ENCODE measurements at regions not wholly inside any gene's neighbourhood (a gene's known extent, or its start where the extent isn't known, plus 50 kb on each side); places are given as distances from the start of the nearest gene placed in this dataset.

DNA sequence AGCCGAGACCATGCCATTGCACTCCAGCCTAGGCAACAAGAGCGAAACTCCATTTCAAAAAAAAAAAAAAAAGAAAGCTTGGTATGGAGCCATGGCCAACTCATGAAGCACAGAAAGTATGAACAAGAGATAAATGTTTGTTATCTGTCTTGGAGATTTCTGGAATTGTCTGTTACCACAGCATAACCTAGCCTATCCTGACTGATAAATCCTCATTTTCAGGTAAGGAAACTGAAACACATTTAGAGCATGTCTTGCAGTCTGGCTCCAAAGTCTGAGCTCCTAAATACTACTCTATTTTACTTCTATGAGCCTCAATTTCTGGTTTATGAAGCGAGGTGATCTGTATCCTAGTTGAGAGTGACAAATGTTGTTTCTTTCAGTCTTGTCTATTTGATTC, 68.3 kb upstream of the SLC44A1 start:
- Histone ChIP-seq H3K36me3 (no peaks in the 10 kb centered on the region), H3K4me3 (no peak overlapping the region), H3K9me3 (no peaks in the 10 kb centered on the region), H3K27ac (no peak overlapping the region), H3K4me1 (no peaks in the 10 kb centered on the region), H3K27me3 (no peaks in the 10 kb centered on the region)
- TF ChIP-seq, protein P1, sequence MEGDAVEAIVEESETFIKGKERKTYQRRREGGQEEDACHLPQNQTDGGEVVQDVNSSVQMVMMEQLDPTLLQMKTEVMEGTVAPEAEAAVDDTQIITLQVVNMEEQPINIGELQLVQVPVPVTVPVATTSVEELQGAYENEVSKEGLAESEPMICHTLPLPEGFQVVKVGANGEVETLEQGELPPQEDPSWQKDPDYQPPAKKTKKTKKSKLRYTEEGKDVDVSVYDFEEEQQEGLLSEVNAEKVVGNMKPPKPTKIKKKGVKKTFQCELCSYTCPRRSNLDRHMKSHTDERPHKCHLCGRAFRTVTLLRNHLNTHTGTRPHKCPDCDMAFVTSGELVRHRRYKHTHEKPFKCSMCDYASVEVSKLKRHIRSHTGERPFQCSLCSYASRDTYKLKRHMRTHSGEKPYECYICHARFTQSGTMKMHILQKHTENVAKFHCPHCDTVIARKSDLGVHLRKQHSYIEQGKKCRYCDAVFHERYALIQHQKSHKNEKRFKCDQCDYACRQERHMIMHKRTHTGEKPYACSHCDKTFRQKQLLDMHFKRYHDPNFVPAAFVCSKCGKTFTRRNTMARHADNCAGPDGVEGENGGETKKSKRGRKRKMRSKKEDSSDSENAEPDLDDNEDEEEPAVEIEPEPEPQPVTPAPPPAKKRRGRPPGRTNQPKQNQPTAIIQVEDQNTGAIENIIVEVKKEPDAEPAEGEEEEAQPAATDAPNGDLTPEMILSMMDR (IDR thresholded peaks at IDR 0.05), result no peak
- DNase-seq, result no peak
- intact Hi-C loops (cut with DNase I; ENCODE audit: low total_unique reads), result no loop called here

DNA sequence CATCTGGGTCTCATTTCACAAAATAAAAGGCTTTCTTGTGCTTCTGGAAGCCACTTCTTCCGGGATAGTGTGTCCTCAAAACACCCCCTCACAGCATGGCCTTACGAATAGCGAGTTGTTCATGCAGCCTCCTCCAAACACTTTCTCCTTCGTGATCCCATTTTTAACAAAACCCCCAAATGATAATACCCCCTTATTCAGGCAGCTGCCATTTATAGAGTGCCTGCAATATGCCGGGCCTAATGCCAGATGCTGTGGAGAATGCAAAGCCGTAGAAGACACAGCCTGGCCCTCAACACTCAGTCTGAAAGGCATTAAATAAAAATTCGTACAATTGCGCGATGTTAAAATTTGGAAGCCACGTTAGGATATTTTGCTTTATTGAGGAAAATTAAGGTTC, 66.4 kb upstream of the SLC44A1 start:
- H3K27ac ChIP-seq, result no peak overlapping the region
- H3K36me3 ChIP-seq, result no peaks in the 10 kb centered on the region
- DNase-seq, result no peak
- no peaks in the 10 kb centered on the region for H3K9me3 ChIP-seq
- no peaks in the 10 kb centered on the region for H3K4me1 ChIP-seq
- TF ChIP-seq, protein P1 (IDR thresholded peaks at IDR 0.05), result no peak
- H3K4me3 ChIP-seq, result no peak overlapping the region
- intact Hi-C loops (cut with DNase I; ENCODE audit: low total_unique reads), result no loop called here
- H3K27me3 ChIP-seq, result no peaks in the 10 kb centered on the region

DNA sequence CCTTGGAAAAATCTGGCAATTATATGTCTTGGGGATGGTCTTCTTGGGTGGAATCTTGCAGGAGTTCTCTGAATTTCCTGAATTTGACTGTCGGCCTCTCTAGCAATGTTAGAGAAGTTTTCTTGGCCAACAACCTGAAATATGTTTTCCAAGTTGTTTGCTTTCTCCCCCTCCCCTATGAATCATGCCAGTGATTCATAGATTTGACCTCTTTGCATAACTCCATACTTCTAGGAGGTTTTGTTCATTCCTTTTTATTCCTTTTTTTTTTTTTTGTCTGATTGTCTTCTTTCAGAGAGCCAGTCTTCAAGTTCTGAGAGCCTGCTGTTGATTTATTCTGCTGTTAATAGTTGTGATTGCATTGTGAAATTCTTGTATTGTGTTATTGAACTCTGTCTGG, 56.7 kb upstream of the SLC44A1 start:
- intact Hi-C loops (cut with DNase I; ENCODE audit: low total_unique reads), result no loop called here
- Histone ChIP-seq H3K4me3 (no peak overlapping the region), H3K27me3 (no peaks in the 10 kb centered on the region), H3K4me1 (no peaks in the 10 kb centered on the region), H3K9me3 (no peaks in the 10 kb centered on the region), H3K27ac (no peak overlapping the region), H3K36me3 (no peaks in the 10 kb centered on the region)
- no peak for DNase-seq
- TF ChIP-seq, protein P1 (IDR thresholded peaks at IDR 0.05), result no peak

DNA sequence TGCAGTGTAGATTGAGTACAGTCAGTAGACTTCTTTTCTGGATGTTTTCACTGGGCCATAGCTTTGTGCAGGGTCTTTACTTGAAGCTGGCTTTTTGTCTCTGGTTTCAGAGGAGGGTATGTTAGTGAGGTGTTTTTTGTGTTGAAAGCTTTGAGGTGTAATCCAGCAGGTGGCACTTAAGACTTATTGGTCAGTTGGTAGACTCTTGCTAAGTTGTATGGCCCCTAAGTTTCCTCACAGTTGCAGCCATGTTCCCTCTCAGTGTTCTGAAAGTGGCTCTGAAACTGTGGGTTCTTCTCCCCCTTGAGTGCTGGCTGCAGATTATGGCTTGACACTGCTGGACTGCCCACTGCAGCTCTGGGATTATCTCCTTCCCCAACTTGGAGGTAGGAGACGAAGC, 55.7 kb upstream of the SLC44A1 start:
- Histone ChIP-seq H3K36me3 (no peaks in the 10 kb centered on the region), H3K4me3 (no peak overlapping the region), H3K4me1 (no peaks in the 10 kb centered on the region), H3K27ac (no peak overlapping the region), H3K9me3 (no peaks in the 10 kb centered on the region), H3K27me3 (no peaks in the 10 kb centered on the region)
- no peak for DNase-seq
- intact Hi-C loops (cut with DNase I; ENCODE audit: low total_unique reads), result no loop called here
- TF ChIP-seq, protein P1 (IDR thresholded peaks at IDR 0.05), result no peak

DNA sequence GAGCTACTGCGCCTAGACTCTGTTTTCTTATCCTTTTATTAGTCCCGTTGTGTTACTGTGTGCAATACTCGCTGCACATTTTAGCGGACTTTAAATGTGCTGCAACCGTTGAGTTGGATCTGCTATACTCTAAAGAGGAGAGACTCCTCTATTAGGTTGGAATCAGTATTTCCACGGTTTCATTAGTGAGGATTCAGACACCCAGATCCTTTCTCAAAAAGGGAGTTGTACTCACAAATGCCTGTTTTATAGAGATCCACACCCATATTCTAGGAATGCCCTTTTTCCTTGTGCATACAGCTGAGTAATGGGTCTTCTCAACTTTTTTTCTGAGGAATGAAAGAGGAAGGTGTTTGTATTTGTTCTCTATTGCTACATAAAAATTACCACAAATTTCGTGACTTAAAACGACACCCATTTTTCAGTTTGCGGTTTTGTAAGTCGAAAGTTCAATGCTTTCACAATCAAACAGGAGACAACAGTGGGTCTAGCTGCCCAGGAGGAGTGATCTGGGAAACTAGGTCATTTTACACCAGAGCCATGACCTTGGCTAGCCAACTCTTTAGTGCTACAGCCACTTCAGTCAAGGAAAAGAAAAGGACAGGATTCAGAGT, 52.8 kb upstream of the SLC44A1 start:
- TF ChIP-seq, protein P1 (IDR thresholded peaks at IDR 0.05), result no peak
- Histone ChIP-seq H3K36me3 (no peaks in the 10 kb centered on the region), H3K4me1 (no peaks in the 10 kb centered on the region), H3K9me3 (no peaks in the 10 kb centered on the region), H3K27ac (no peak overlapping the region), H3K4me3 (no peak overlapping the region), H3K27me3 (no peaks in the 10 kb centered on the region)
- intact Hi-C loops (cut with DNase I; ENCODE audit: low total_unique reads), result no loop called here
- DNase-seq, result peak in 1 of 2 donors; percentile 44

DNA sequence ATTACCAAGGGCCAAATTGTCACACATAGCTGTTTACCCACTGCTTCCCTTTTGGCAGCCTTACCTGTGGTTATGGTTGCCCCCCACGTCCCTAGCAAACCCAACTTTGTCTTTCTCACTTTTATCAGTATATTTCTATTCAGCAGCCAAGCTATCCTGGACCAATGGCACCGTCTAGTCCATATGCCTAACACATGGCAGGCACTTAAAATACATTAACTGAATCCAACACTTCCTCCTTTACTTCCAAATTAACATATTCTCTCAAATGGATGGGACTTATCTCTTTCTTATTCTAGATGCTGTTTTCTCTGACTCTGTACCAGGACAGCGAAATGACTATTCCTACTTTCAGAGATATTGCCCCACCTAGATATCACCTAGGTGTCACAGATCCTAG, 50.9 kb upstream of the SLC44A1 start:
- Histone ChIP-seq H3K4me3 (no peak overlapping the region), H3K9me3 (no peaks in the 10 kb centered on the region), H3K4me1 (no peaks in the 10 kb centered on the region), H3K36me3 (no peaks in the 10 kb centered on the region), H3K27ac (no peak overlapping the region), H3K27me3 (no peaks in the 10 kb centered on the region)
- TF ChIP-seq, protein P1 (IDR thresholded peaks at IDR 0.05), result no peak
- DNase-seq, result no peak
- intact Hi-C loops (cut with DNase I; ENCODE audit: low total_unique reads), result no loop called here
